ENCODE measurements at regions not wholly inside any gene's neighbourhood (a gene's known extent, or its start where the extent isn't known, plus 50 kb on each side); places are given as distances from the start of the nearest gene placed in this dataset.

DNA sequence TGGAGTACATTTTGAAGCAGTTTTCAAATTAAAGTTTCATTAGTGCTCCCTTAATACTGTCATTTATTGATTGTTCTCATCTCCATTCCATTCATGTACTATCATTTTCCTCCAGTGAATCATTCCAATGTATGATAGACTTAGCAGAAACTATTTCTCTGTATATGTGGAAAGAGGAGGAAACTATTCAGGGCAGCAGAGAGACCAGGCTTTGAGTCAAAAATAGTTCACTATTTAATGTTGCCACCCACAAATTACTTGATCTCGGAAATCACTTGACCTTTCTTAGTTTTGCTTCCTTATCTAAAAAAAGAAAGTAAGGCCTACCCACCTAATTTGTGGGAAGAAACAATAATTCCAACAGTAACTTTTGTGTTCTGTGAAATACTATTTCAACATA lies 610.5 kb upstream of the ZNF385D start:
- H3K18ac ChIP-seq (ENCODE audit: low read length): no peak overlapping the region
- no peak overlapping the region for H3K27ac ChIP-seq (ENCODE audit: low read depth, low read length)
- H3K4me2 ChIP-seq (ENCODE audit: low read length): no peak overlapping the region
- no peak overlapping the region for H3K23ac ChIP-seq (ENCODE audit: low read length)
- H2BK12ac ChIP-seq (ENCODE audit: low read length): no peak overlapping the region
- no peaks in the 10 kb centered on the region for H3K4me1 ChIP-seq (ENCODE audit: control insufficient read depth in 1 of 2, insufficient read depth in 2 of 2, low read length in 2 of 2)
- no peak overlapping the region for H3K9ac ChIP-seq (ENCODE audit: low read length)
- H2BK5ac ChIP-seq (ENCODE audit: low read depth, low read length, poor library complexity): no peak overlapping the region
- no peak overlapping the region for H3K4me3 ChIP-seq (ENCODE audit: low read depth, low read length)
- no peak overlapping the region for H3K14ac ChIP-seq (ENCODE audit: low read length)
- H4K8ac ChIP-seq (ENCODE audit: low read depth, low read length): no peak overlapping the region
- H2AFZ ChIP-seq (ENCODE audit: insufficient read depth, low read length, poor library complexity): no peak overlapping the region
- no peak overlapping the region for H2BK120ac ChIP-seq (ENCODE audit: insufficient read depth, low read length, poor library complexity)
- no peak overlapping the region for H2AK5ac ChIP-seq (ENCODE audit: low read length)
- H3K9me3 ChIP-seq (ENCODE audit: insufficient read depth, low read depth, low read length): no peaks in the 10 kb centered on the region
- no peaks in the 10 kb centered on the region for H3K79me2 ChIP-seq (ENCODE audit: control insufficient read depth, insufficient read depth, low read length, poor library complexity)
- no peak overlapping the region for H4K12ac ChIP-seq (ENCODE audit: low read depth, low read length)
- no peak overlapping the region for H3K4ac ChIP-seq (ENCODE audit: low read depth, low read length)
- no peaks in the 10 kb centered on the region for H3K79me1 ChIP-seq (ENCODE audit: low read length)
- H3K27me3 ChIP-seq (ENCODE audit: insufficient read depth, low read length): no peaks in the 10 kb centered on the region
- no CpG with 5 or more reads among the region's 1 CpG for WGBS (ENCODE audit: extremely low coverage, insufficient coverage, insufficient read length)
- H4K91ac ChIP-seq (ENCODE audit: low read depth, low read length): no peak overlapping the region
- no peaks in the 10 kb centered on the region for H3K36me3 ChIP-seq (ENCODE audit: control insufficient read depth in 1 of 2, insufficient read depth in 2 of 2, low read length in 2 of 2)
- no peak for DNase-seq

DNA sequence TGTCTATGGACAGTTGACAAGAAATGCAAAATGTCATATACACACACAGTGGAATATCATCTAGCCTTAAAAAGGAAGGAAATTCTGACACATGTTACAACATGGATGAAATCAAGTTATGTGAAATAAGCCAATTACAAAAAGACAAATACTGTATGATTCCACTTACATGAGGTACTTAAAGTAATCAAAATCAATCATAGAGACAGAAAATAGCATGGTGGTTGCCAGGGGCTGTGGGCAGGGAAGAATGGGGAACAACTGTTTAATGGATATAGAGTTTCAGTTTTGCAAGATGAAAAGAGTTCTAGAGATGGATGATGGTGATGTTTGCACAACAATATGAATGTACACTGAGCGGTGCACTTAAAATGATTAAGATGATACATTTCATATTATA lies 613.8 kb upstream of the ZNF385D start:
- H3K79me1 ChIP-seq (ENCODE audit: low read length): no peaks in the 10 kb centered on the region
- H3K27me3 ChIP-seq (ENCODE audit: insufficient read depth, low read length): no peaks in the 10 kb centered on the region
- no peak overlapping the region for H3K18ac ChIP-seq (ENCODE audit: low read length)
- no peak overlapping the region for H2AFZ ChIP-seq (ENCODE audit: insufficient read depth, low read length, poor library complexity)
- no peak overlapping the region for H3K4me2 ChIP-seq (ENCODE audit: low read length)
- H4K91ac ChIP-seq (ENCODE audit: low read depth, low read length): no peak overlapping the region
- no peak for DNase-seq
- H4K12ac ChIP-seq (ENCODE audit: low read depth, low read length): no peak overlapping the region
- H2AK5ac ChIP-seq (ENCODE audit: low read length): no peak overlapping the region
- no peaks in the 10 kb centered on the region for H3K9me3 ChIP-seq (ENCODE audit: insufficient read depth, low read depth, low read length)
- no peak overlapping the region for H3K14ac ChIP-seq (ENCODE audit: low read length)
- H2BK5ac ChIP-seq (ENCODE audit: low read depth, low read length, poor library complexity): no peak overlapping the region
- H4K8ac ChIP-seq (ENCODE audit: low read depth, low read length): no peak overlapping the region
- WGBS (ENCODE audit: extremely low coverage, insufficient coverage, insufficient read length): no CpG with 5 or more reads among the region's 1 CpG
- H3K79me2 ChIP-seq (ENCODE audit: control insufficient read depth, insufficient read depth, low read length, poor library complexity): no peaks in the 10 kb centered on the region
- H3K23ac ChIP-seq (ENCODE audit: low read length): no peak overlapping the region
- H3K9ac ChIP-seq (ENCODE audit: low read length): no peak overlapping the region
- H2BK12ac ChIP-seq (ENCODE audit: low read length): no peak overlapping the region
- no peaks in the 10 kb centered on the region for H3K4me1 ChIP-seq (ENCODE audit: control insufficient read depth in 1 of 2, insufficient read depth in 2 of 2, low read length in 2 of 2)
- no peak overlapping the region for H2BK120ac ChIP-seq (ENCODE audit: insufficient read depth, low read length, poor library complexity)
- no peak overlapping the region for H3K4me3 ChIP-seq (ENCODE audit: low read depth, low read length)
- no peaks in the 10 kb centered on the region for H3K36me3 ChIP-seq (ENCODE audit: control insufficient read depth in 1 of 2, insufficient read depth in 2 of 2, low read length in 2 of 2)
- no peak overlapping the region for H3K27ac ChIP-seq (ENCODE audit: low read depth, low read length)
- no peak overlapping the region for H3K4ac ChIP-seq (ENCODE audit: low read depth, low read length)

GRCh38 chr3:22366781-22367180 lies 615.8 kb upstream of the ZNF385D start:
- Histone ChIP-seq H3K4me3 (ENCODE audit: low read depth, low read length) (no peak overlapping the region), H2BK12ac (ENCODE audit: low read length) (no peak overlapping the region), H4K91ac (ENCODE audit: low read depth, low read length) (no peak overlapping the region), H3K27ac (ENCODE audit: low read depth, low read length) (no peak overlapping the region), H3K23ac (ENCODE audit: low read length) (no peak overlapping the region), H2AFZ (ENCODE audit: insufficient read depth, low read length, poor library complexity) (no peak overlapping the region), H3K79me1 (ENCODE audit: low read length) (no peaks in the 10 kb centered on the region), H3K4me2 (ENCODE audit: low read length) (no peak overlapping the region), H3K9me3 (ENCODE audit: insufficient read depth, low read depth, low read length) (no peaks in the 10 kb centered on the region), H4K12ac (ENCODE audit: low read depth, low read length) (no peak overlapping the region), H3K14ac (ENCODE audit: low read length) (no peak overlapping the region), H3K36me3 (ENCODE audit: control insufficient read depth in 1 of 2, insufficient read depth in 2 of 2, low read length in 2 of 2) (no peaks in the 10 kb centered on the region), H2BK5ac (ENCODE audit: low read depth, low read length, poor library complexity) (no peak overlapping the region), H3K4ac (ENCODE audit: low read depth, low read length) (no peak overlapping the region), H3K27me3 (ENCODE audit: insufficient read depth, low read length) (peaks cover 9% of the 10 kb centered on the region), H3K18ac (ENCODE audit: low read length) (no peak overlapping the region), H3K79me2 (ENCODE audit: control insufficient read depth, insufficient read depth, low read length, poor library complexity) (no peaks in the 10 kb centered on the region), H2BK120ac (ENCODE audit: insufficient read depth, low read length, poor library complexity) (no peak overlapping the region), H4K8ac (ENCODE audit: low read depth, low read length) (no peak overlapping the region), H3K4me1 (ENCODE audit: control insufficient read depth in 1 of 2, insufficient read depth in 2 of 2, low read length in 2 of 2) (no peaks in the 10 kb centered on the region), H2AK5ac (ENCODE audit: low read length) (no peak overlapping the region), H3K9ac (ENCODE audit: low read length) (no peak overlapping the region)
- DNase-seq: no peak
- no CpG with 5 or more reads among the region's 2 CpGs for WGBS (ENCODE audit: extremely low coverage, insufficient coverage, insufficient read length)

GRCh38 chr3:22371036-22371435 lies 620.0 kb upstream of the ZNF385D start:
- no peak overlapping the region for H3K18ac ChIP-seq (ENCODE audit: low read length)
- no peak overlapping the region for H3K4ac ChIP-seq (ENCODE audit: low read depth, low read length)
- no peak overlapping the region for H3K23ac ChIP-seq (ENCODE audit: low read length)
- H3K4me3 ChIP-seq (ENCODE audit: low read depth, low read length): no peak overlapping the region
- H3K79me1 ChIP-seq (ENCODE audit: low read length): no peaks in the 10 kb centered on the region
- no peaks in the 10 kb centered on the region for H3K79me2 ChIP-seq (ENCODE audit: control insufficient read depth, insufficient read depth, low read length, poor library complexity)
- no peak overlapping the region for H2AK5ac ChIP-seq (ENCODE audit: low read length)
- no peak overlapping the region for H4K8ac ChIP-seq (ENCODE audit: low read depth, low read length)
- peaks cover 3 to 4% of the 10 kb centered on the region in 2 experiments for H3K4me1 ChIP-seq (ENCODE audit: control insufficient read depth in 1 of 2, insufficient read depth in 2 of 2, low read length in 2 of 2)
- H3K27ac ChIP-seq (ENCODE audit: low read depth, low read length): no peak overlapping the region
- H3K36me3 ChIP-seq (ENCODE audit: control insufficient read depth in 1 of 2, insufficient read depth in 2 of 2, low read length in 2 of 2): no peaks in the 10 kb centered on the region
- H3K14ac ChIP-seq (ENCODE audit: low read length): no peak overlapping the region
- H4K12ac ChIP-seq (ENCODE audit: low read depth, low read length): no peak overlapping the region
- H4K91ac ChIP-seq (ENCODE audit: low read depth, low read length): no peak overlapping the region
- H3K4me2 ChIP-seq (ENCODE audit: low read length): no peak overlapping the region
- no peak for DNase-seq
- no peak overlapping the region for H2BK120ac ChIP-seq (ENCODE audit: insufficient read depth, low read length, poor library complexity)
- no CpG with 5 or more reads among the region's 8 CpGs for WGBS (ENCODE audit: extremely low coverage, insufficient coverage, insufficient read length)
- H2BK12ac ChIP-seq (ENCODE audit: low read length): no peak overlapping the region
- H3K9ac ChIP-seq (ENCODE audit: low read length): no peak overlapping the region
- no peaks in the 10 kb centered on the region for H3K9me3 ChIP-seq (ENCODE audit: insufficient read depth, low read depth, low read length)
- H3K27me3 ChIP-seq (ENCODE audit: insufficient read depth, low read length): peaks cover 17% of the 10 kb centered on the region
- no peak overlapping the region for H2BK5ac ChIP-seq (ENCODE audit: low read depth, low read length, poor library complexity)
- H2AFZ ChIP-seq (ENCODE audit: insufficient read depth, low read length, poor library complexity): no peak overlapping the region
